ENCODE measurements at regions not wholly inside any gene's neighbourhood (a gene's known extent, or its start where the extent isn't known, plus 50 kb on each side); places are given as distances from the start of the nearest gene placed in this dataset.
"Not testable (repeated sequence)": the region's sequence is repeated elsewhere in the genome, so short reads cannot be mapped to it uniquely, and the experiment has no call there.

DNA sequence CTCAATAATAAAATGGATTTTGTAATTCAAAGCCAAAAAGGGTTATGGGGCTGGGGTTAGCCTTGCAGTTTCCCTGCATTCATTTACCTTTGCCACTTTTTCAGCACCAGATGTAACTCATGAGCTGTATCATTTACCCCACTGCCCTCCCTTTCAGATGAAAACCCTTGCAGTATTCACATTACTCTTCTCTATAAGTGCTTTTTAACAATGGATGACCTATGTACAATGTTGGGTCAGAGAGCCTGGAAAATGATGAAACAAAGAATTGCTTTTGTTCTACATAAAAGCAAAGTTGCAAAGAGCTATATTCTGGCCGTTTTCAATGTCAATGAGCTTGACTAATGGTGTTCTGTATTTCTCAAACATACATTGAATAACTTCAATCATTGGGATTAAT, 189.7 kb downstream of the TMEM26 start:
- H3K4me1 Mint-ChIP-seq (ENCODE audit: low read depth, unreplicated experiment) = peaks cover 11% of the 10 kb centered on the region
- no peaks in the 10 kb centered on the region for H3K36me3 Mint-ChIP-seq (ENCODE audit: insufficient read depth, unreplicated experiment)
- intact Hi-C loops (cut with micrococcal nuclease; ENCODE audit: unreplicated experiment) = no loop called here
- no peak overlapping the region for H3K27ac Mint-ChIP-seq (ENCODE audit: unreplicated experiment)
- H3K27me3 Mint-ChIP-seq (ENCODE audit: unreplicated experiment) = no peaks in the 10 kb centered on the region
- peaks cover 2% of the 10 kb centered on the region for H3K9me3 Mint-ChIP-seq (ENCODE audit: low read depth, unreplicated experiment)
- no TSS peak for BruUV-seq (replicated peaks)
- CTCF ChIA-PET = no interaction called here
- no peak overlapping the region for H3K4me3 Mint-ChIP-seq (ENCODE audit: low read depth, unreplicated experiment)
- TF ChIP-seq, protein P1, sequence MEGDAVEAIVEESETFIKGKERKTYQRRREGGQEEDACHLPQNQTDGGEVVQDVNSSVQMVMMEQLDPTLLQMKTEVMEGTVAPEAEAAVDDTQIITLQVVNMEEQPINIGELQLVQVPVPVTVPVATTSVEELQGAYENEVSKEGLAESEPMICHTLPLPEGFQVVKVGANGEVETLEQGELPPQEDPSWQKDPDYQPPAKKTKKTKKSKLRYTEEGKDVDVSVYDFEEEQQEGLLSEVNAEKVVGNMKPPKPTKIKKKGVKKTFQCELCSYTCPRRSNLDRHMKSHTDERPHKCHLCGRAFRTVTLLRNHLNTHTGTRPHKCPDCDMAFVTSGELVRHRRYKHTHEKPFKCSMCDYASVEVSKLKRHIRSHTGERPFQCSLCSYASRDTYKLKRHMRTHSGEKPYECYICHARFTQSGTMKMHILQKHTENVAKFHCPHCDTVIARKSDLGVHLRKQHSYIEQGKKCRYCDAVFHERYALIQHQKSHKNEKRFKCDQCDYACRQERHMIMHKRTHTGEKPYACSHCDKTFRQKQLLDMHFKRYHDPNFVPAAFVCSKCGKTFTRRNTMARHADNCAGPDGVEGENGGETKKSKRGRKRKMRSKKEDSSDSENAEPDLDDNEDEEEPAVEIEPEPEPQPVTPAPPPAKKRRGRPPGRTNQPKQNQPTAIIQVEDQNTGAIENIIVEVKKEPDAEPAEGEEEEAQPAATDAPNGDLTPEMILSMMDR (IDR thresholded peaks at IDR 0.05; ENCODE audit: unreplicated experiment) = no peak
- no peak for DNase-seq

DNA sequence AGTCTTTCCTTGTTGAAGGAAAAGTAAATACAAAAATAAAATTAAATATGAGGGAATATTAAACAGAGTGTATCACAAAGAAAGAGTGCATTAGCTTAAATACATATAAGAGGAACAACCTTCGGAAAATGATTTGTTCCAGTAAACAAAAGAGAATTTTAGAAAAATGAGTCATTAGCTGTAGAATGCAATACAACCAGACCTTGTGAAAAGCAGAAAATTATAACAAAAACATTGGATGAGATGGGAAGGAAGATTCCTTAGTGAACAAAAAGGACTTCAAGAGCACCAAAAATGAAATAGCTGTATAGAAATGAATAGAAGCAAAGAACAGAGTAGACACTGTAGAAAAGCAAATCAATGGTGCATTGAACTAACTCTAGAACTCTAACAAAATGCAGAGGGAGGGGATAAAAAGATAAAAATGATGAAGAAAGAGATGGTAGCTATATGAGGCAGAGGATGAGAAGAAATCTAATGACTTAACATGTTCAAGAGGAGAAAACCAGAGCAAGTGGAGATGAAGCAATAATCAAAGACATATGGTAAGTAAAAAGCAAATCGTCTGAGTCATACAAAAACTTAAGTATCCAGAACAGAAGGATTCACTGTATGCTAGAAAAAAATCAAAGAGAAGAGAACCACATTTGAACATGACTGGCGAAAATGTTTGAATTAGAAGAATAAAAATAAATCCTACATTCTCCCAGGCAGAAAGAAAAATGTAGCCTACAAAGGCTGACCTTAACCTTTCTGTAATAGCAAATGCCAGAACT, 190.5 kb downstream of the TMEM26 start:
- no peak for DNase-seq
- no TSS peak for BruUV-seq (replicated peaks)
- no peak overlapping the region for H3K4me3 Mint-ChIP-seq (ENCODE audit: low read depth, unreplicated experiment)
- peaks cover 2% of the 10 kb centered on the region for H3K9me3 Mint-ChIP-seq (ENCODE audit: low read depth, unreplicated experiment)
- H3K27ac Mint-ChIP-seq (ENCODE audit: unreplicated experiment) = no peak overlapping the region
- peaks cover 11% of the 10 kb centered on the region for H3K4me1 Mint-ChIP-seq (ENCODE audit: low read depth, unreplicated experiment)
- H3K36me3 Mint-ChIP-seq (ENCODE audit: insufficient read depth, unreplicated experiment) = no peaks in the 10 kb centered on the region
- no peaks in the 10 kb centered on the region for H3K27me3 Mint-ChIP-seq (ENCODE audit: unreplicated experiment)
- TF ChIP-seq, protein P1 (IDR thresholded peaks at IDR 0.05; ENCODE audit: unreplicated experiment) = no peak
- CTCF ChIA-PET = no interaction called here
- intact Hi-C loops (cut with micrococcal nuclease; ENCODE audit: unreplicated experiment) = no loop called here

DNA sequence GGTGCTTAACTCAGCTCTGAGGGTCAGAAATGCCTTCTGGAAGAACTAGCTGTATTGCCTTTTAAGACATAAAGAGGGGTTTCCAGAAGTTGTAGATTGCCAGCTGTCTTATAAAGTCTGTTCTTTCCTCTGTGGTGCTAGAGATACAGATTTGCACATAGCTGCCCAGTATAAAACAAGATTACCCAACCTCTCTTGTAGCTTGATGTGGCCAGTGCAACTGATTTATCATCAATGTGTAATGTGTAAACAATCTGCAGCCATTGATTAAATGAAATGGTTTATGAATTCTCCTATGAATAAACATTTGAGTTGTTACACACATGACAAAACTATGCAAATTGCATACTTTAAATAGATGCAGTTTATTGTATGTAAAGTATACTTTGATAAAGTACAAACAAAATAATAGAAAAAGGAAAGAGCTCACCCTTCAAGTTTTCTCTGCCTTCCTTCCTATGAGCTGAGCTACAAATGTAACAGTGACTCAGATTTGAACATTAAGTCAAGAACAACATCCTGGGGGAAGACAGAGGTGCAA, 195.2 kb downstream of the TMEM26 start:
- no peaks in the 10 kb centered on the region for H3K36me3 Mint-ChIP-seq (ENCODE audit: insufficient read depth, unreplicated experiment)
- CTCF ChIA-PET = no interaction called here
- H3K9me3 Mint-ChIP-seq (ENCODE audit: low read depth, unreplicated experiment) = peaks cover 3% of the 10 kb centered on the region
- H3K27me3 Mint-ChIP-seq (ENCODE audit: unreplicated experiment) = peaks cover 26% of the 10 kb centered on the region
- intact Hi-C loops (cut with micrococcal nuclease; ENCODE audit: unreplicated experiment) = no loop called here
- BruUV-seq (replicated peaks) = no TSS peak
- TF ChIP-seq, protein P1 (IDR thresholded peaks at IDR 0.05; ENCODE audit: unreplicated experiment) = no peak
- H3K4me3 Mint-ChIP-seq (ENCODE audit: low read depth, unreplicated experiment) = no peak overlapping the region
- no peak for DNase-seq
- peaks cover 11% of the 10 kb centered on the region for H3K4me1 Mint-ChIP-seq (ENCODE audit: low read depth, unreplicated experiment)
- H3K27ac Mint-ChIP-seq (ENCODE audit: unreplicated experiment) = no peak overlapping the region

DNA sequence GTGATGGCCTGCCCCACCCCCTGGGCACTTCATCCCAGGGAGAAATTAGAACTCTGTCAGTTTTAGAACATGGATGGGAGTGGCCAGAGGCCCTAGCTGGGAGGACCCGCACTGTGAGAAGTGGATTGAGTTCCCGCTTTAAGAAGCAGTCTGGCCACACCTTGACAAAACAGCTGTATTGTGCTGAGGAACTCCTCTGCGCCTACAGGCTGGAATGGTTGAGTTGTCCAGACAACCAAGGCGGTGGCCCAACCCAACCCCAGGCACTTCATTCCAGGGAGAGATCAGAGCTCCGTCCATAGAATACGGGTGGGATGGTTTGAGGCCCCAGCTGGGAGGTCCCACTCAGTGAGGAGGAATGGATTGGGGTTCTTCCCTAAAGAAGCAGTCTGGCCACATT, 196.0 kb downstream of the TMEM26 start:
- H3K4me3 Mint-ChIP-seq (ENCODE audit: low read depth, unreplicated experiment) = no peak overlapping the region
- peaks cover 3% of the 10 kb centered on the region for H3K4me1 Mint-ChIP-seq (ENCODE audit: low read depth, unreplicated experiment)
- no peak overlapping the region for H3K27ac Mint-ChIP-seq (ENCODE audit: unreplicated experiment)
- DNase-seq = no peak
- CTCF ChIA-PET = interaction anchor here (0.6 kb wide), 1 partner anchor 28 kb away, joined by 3 read pairs; no protein-coding TSS in a partner anchor
- intact Hi-C loops (cut with micrococcal nuclease; ENCODE audit: unreplicated experiment) = no loop called here
- BruUV-seq (replicated peaks) = no TSS peak
- TF ChIP-seq, protein P1 (IDR thresholded peaks at IDR 0.05; ENCODE audit: unreplicated experiment) = no peak
- H3K36me3 Mint-ChIP-seq (ENCODE audit: insufficient read depth, unreplicated experiment) = no peaks in the 10 kb centered on the region
- H3K9me3 Mint-ChIP-seq (ENCODE audit: low read depth, unreplicated experiment) = peaks cover 3% of the 10 kb centered on the region
- peaks cover 35% of the 10 kb centered on the region for H3K27me3 Mint-ChIP-seq (ENCODE audit: unreplicated experiment)

DNA sequence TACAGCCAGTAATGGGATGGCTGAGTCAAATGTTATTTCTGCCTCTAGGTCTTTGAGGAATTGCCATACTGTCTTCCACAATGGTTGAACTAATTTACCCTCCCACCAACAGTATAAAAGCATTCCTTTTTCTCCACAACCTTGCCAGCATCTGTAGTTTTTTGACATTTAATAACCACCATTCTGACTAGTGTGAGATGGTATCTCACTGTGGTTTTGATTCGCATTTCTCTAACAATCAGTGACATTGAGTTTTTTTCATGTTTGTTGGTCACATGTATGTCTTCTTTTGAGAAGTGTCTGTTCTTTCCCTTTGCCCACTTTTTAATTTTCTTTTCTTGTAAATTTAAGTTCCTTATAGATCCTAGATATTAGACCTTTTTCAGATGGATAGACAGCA, 200.9 kb downstream of the TMEM26 start:
- intact Hi-C loops (cut with micrococcal nuclease; ENCODE audit: unreplicated experiment); CTCF ChIA-PET; H3K27ac Mint-ChIP-seq (ENCODE audit: unreplicated experiment); H3K4me3 Mint-ChIP-seq (ENCODE audit: low read depth, unreplicated experiment); H3K9me3 Mint-ChIP-seq (ENCODE audit: low read depth, unreplicated experiment); H3K4me1 Mint-ChIP-seq (ENCODE audit: low read depth, unreplicated experiment); H3K36me3 Mint-ChIP-seq (ENCODE audit: insufficient read depth, unreplicated experiment); DNase-seq; BruUV-seq (replicated peaks): not testable (repeated sequence)
- H3K27me3 Mint-ChIP-seq (ENCODE audit: unreplicated experiment) = peaks cover 60% of the 10 kb centered on the region
